ENCODE measurements at regions not wholly inside any gene's neighbourhood (a gene's known extent, or its start where the extent isn't known, plus 50 kb on each side); places are given as distances from the start of the nearest gene placed in this dataset.

- Histone ChIP-seq H3K36me3 (replicated peaks; ENCODE audit: insufficient read depth, low read length) (no peaks in the 10 kb centered on the region), H3K79me2 (ENCODE audit: low read length) (no peaks in the 10 kb centered on the region), H3K4me2 (ENCODE audit: low read depth, low read length) (no peak overlapping the region), H3K9me3 (replicated peaks; ENCODE audit: insufficient read depth, low read length) (no peaks in the 10 kb centered on the region), H3K9ac (ENCODE audit: low read length) (no peak overlapping the region), H4K20me1 (ENCODE audit: insufficient read depth, low read length) (no peaks in the 10 kb centered on the region), H3K4me3 (ENCODE audit: low read length) (no peak overlapping the region), H3K27me3 (replicated peaks; ENCODE audit: insufficient read depth, low read length) (no peaks in the 10 kb centered on the region), H3K9me2 (replicated peaks; ENCODE audit: insufficient read depth, low read length) (no peaks in the 10 kb centered on the region), H3K27ac (ENCODE audit: low read length) (no peak overlapping the region), H2AFZ (ENCODE audit: low read length) (no peak overlapping the region), H3F3A (ENCODE audit: insufficient read depth, low read length) (peaks cover 4% of the 10 kb centered on the region; the same call in 1 of the 2 replicates), H3K4me1 (ENCODE audit: low read length) (peaks cover 29% of the 10 kb centered on the region)
- no peak for DNase-seq
- TF ChIP-seq EZH2 (optimal IDR thresholded peaks at IDR 0.05; ENCODE audit: low read depth, low read length) (no peak), EZH2phosphoT487 (IDR thresholded peaks at IDR 0.05; ENCODE audit: low read length) (no peak)
- TF ChIP-seq, protein P1, sequence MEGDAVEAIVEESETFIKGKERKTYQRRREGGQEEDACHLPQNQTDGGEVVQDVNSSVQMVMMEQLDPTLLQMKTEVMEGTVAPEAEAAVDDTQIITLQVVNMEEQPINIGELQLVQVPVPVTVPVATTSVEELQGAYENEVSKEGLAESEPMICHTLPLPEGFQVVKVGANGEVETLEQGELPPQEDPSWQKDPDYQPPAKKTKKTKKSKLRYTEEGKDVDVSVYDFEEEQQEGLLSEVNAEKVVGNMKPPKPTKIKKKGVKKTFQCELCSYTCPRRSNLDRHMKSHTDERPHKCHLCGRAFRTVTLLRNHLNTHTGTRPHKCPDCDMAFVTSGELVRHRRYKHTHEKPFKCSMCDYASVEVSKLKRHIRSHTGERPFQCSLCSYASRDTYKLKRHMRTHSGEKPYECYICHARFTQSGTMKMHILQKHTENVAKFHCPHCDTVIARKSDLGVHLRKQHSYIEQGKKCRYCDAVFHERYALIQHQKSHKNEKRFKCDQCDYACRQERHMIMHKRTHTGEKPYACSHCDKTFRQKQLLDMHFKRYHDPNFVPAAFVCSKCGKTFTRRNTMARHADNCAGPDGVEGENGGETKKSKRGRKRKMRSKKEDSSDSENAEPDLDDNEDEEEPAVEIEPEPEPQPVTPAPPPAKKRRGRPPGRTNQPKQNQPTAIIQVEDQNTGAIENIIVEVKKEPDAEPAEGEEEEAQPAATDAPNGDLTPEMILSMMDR (IDR thresholded peaks at IDR 0.05; ENCODE audit: low read length): no peak
These were observed 281.6 kb upstream of the CCL2 start for GRCh38 chr17:33973491-33973890.

- Histone ChIP-seq H3K9me2 (replicated peaks; ENCODE audit: insufficient read depth, low read length) (no peaks in the 10 kb centered on the region), H3K36me3 (replicated peaks; ENCODE audit: insufficient read depth, low read length) (no peaks in the 10 kb centered on the region), H2AFZ (ENCODE audit: low read length) (no peak overlapping the region), H3K9me3 (replicated peaks; ENCODE audit: insufficient read depth, low read length) (no peaks in the 10 kb centered on the region), H3K9ac (ENCODE audit: low read length) (no peak overlapping the region), H3K27me3 (replicated peaks; ENCODE audit: insufficient read depth, low read length) (no peaks in the 10 kb centered on the region), H3K27ac (ENCODE audit: low read length) (no peak overlapping the region), H4K20me1 (ENCODE audit: insufficient read depth, low read length) (no peaks in the 10 kb centered on the region), H3K79me2 (ENCODE audit: low read length) (no peaks in the 10 kb centered on the region), H3K4me2 (ENCODE audit: low read depth, low read length) (no peak overlapping the region), H3K4me1 (ENCODE audit: low read length) (peaks cover 21% of the 10 kb centered on the region), H3F3A (ENCODE audit: insufficient read depth, low read length) (peaks cover 4% of the 10 kb centered on the region; the same call in 1 of the 2 replicates), H3K4me3 (ENCODE audit: low read length) (no peak overlapping the region)
- TF ChIP-seq EZH2phosphoT487 (IDR thresholded peaks at IDR 0.05; ENCODE audit: low read length) (no peak), EZH2 (optimal IDR thresholded peaks at IDR 0.05; ENCODE audit: low read depth, low read length) (no peak)
- TF ChIP-seq, protein P1 (IDR thresholded peaks at IDR 0.05; ENCODE audit: low read length): no peak
- DNase-seq: no peak
These were observed 280.8 kb upstream of the CCL2 start for GRCh38 chr17:33974276-33974675.

DNA sequence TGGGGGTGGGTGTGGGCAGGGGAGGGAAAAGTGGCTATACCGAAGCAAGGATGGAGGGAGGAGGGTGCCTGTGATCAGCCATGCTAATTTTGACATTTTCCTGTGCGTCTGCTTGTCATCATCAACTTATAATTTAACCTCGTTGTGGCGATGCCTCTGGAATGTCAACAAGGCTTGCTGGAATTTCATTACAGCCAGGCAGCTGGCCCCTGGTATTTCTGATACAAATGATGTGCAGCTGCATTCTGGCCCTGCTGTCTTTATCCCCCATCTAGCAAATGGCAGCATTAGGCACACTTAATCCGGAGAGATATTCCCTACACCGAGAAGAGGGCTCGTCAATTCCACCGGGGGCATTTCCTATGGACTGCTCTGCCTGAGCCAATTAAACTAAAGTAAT is 278.3 kb upstream of the CCL2 start:
- DNase-seq: no peak
- Histone ChIP-seq H2AFZ (ENCODE audit: low read length) (no peak overlapping the region), H3K27ac (ENCODE audit: low read length) (no peak overlapping the region), H3K79me2 (ENCODE audit: low read length) (no peaks in the 10 kb centered on the region), H3K9ac (ENCODE audit: low read length) (no peak overlapping the region), H3K27me3 (replicated peaks; ENCODE audit: insufficient read depth, low read length) (no peaks in the 10 kb centered on the region), H4K20me1 (ENCODE audit: insufficient read depth, low read length) (no peaks in the 10 kb centered on the region), H3K9me2 (replicated peaks; ENCODE audit: insufficient read depth, low read length) (no peaks in the 10 kb centered on the region), H3K4me2 (ENCODE audit: low read depth, low read length) (no peak overlapping the region), H3K36me3 (replicated peaks; ENCODE audit: insufficient read depth, low read length) (no peaks in the 10 kb centered on the region), H3K4me3 (ENCODE audit: low read length) (no peak overlapping the region), H3K9me3 (replicated peaks; ENCODE audit: insufficient read depth, low read length) (no peaks in the 10 kb centered on the region), H3F3A (ENCODE audit: insufficient read depth, low read length) (peaks cover 4% of the 10 kb centered on the region; the same call in 1 of the 2 replicates), H3K4me1 (ENCODE audit: low read length) (peaks cover 15% of the 10 kb centered on the region)
- TF ChIP-seq, protein P1 (IDR thresholded peaks at IDR 0.05; ENCODE audit: low read length): no peak
- TF ChIP-seq EZH2 (optimal IDR thresholded peaks at IDR 0.05; ENCODE audit: low read depth, low read length) (no peak), EZH2phosphoT487 (IDR thresholded peaks at IDR 0.05; ENCODE audit: low read length) (no peak)

Measured in MM.1S (cell line).